ENCODE measurements at regions not wholly inside any gene's neighbourhood (a gene's known extent, or its start where the extent isn't known, plus 50 kb on each side); places are given as distances from the start of the nearest gene placed in this dataset.
"Not testable (repeated sequence)": the region's sequence is repeated elsewhere in the genome, so short reads cannot be mapped to it uniquely, and the experiment has no call there.

GRCh38 chr12:124669271-124669721 is 101.9 kb upstream of the NCOR2 start:
- TF ChIP-seq ZMAT4 (CRISPR knock-in tag; IDR thresholded peaks at IDR 0.05); CTCF (IDR thresholded peaks at IDR 0.05); ATF3 (CRISPR knock-in tag; conservative IDR thresholded peaks at IDR 0.05); MAX (CRISPR knock-in tag; IDR thresholded peaks at IDR 0.05); ARID4B (CRISPR knock-in tag; IDR thresholded peaks at IDR 0.05; ENCODE audit: borderline replicate concordance); CBFB (CRISPR knock-in tag; IDR thresholded peaks at IDR 0.05; ENCODE audit: low read depth); JUN (CRISPR knock-in tag; IDR thresholded peaks at IDR 0.05); ATF6 (CRISPR knock-in tag; IDR thresholded peaks at IDR 0.05); SP1 (CRISPR knock-in tag; conservative IDR thresholded peaks at IDR 0.05); NFATC4 (CRISPR knock-in tag; IDR thresholded peaks at IDR 0.05); MLX (CRISPR knock-in tag; IDR thresholded peaks at IDR 0.05); MYBL2 (CRISPR knock-in tag; IDR thresholded peaks at IDR 0.05); TEAD1 (CRISPR knock-in tag; IDR thresholded peaks at IDR 0.05); FOXP4 (CRISPR knock-in tag; IDR thresholded peaks at IDR 0.05): not testable (repeated sequence)

Data from WTC11 (cell line).